AG04450 (cell line): ENCODE measurements at regions not wholly inside any gene's neighbourhood (a gene's known extent, or its start where the extent isn't known, plus 50 kb on each side); places are given as distances from the start of the nearest gene placed in this dataset.

ENCODE experiments used
- CTCF ChIA-PET: fragments of 300-600, 350-600 bp; formaldehyde crosslinking; extraction: SDS; loops from one replicate; lab custom pipeline; 2022; ENCODE audit warnings: antibody characterized with exemption, inconsistent platforms; lab: Charles Lee
- POLR2A ChIA-PET: fragments of 350-600 bp; formaldehyde crosslinking; extraction: SDS; loops from one replicate; lab custom pipeline; 2021; ENCODE audit warnings: antibody characterized with exemption, inconsistent platforms; lab: Yijun Ruan, JAX
- DNase-seq: peaks from one replicate; pipeline ENCODE4 v3.0.0-alpha.2; 2011; ENCODE audit warnings: low read depth, low spot score
- H3K27ac ChIP-seq: one replicate; pipeline ENCODE4 v1.5.1; 2012; ENCODE audit warnings: low read depth, low read length, control low read depth
- H3K27me3 ChIP-seq: one replicate; pipeline ENCODE4 v1.6.0; 2012; ENCODE audit warnings: low read length; ENCODE audit not compliant: control insufficient read depth, insufficient read depth
- H3K4me3 ChIP-seq: 2 replicates; pipeline ENCODE4 v1.5.1; 2011; ENCODE audit warnings: mild to moderate bottlenecking, low read depth, low read length, control low read depth
- H3K9me3 ChIP-seq: 2 replicates; pipeline ENCODE4 v1.5.1; 2012; ENCODE audit warnings: low read length; ENCODE audit not compliant: control insufficient read depth, insufficient read depth
- TF ChIP-seq, protein P1 (sequence below): IDR thresholded peaks from 2 replicates; pipeline ENCODE4 v1.5.1; 2011; ENCODE audit warnings: low read depth, low read length, control low read depth, inconsistent platforms

DNA sequence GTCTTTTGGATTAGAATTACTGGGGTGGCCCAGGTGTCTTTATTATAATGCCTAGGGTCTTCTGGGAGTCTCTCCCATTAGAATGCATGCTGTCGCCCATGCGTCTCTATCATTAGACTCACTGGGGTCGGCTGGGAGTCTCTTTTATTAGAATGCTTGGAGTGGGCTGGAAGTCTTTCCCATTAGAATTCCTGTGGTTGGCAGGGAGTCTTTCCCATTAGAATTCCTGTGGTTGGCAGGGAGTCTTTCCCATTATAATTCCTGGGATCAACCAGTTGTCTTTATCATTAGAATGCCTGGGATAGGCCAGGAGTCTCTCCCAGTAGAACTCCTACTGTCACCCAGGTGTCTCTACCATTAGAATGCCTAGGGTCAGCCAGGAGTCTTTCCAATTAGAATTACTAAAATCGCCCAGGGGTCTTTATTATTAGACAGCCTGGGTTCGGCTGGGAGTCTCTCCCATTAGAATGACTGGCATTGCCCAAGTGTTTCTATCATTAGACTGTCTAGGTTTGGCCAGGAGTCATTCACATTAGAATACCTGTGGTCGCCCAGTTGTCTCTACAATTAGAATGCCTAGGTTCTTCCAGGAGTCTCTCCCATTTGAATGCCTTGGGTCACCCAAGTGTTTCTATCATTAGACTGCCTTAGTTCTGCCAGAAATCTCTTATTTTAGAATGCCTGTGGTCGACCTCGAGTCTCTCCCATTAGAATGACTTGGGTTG is 1558.5 kb downstream of the UQCRFS1 start:
- no peak for DNase-seq
- CTCF ChIA-PET: no interaction called here

DNA sequence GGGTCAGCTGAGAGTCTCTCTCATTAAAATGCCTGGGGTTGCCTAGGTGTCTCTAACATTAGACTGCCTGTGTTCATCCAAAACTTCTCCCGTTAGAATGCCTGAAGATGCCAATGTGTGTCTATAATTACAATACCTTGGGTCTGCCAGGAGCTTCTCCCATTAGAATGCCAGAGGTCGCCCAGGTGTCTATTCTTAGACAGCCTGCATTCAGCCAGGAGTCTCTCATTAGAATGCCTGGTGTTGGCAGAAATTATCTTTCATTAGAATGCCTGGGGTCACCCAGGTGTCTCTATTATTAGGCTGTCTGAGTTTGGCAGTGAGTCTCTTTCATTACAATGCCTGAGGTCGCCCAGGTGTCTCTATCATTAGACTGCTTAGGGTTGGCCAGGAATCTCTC is 1560.2 kb downstream of the UQCRFS1 start:
- H3K27me3 ChIP-seq: no peaks in the 10 kb centered on the region
- TF ChIP-seq, protein P1, sequence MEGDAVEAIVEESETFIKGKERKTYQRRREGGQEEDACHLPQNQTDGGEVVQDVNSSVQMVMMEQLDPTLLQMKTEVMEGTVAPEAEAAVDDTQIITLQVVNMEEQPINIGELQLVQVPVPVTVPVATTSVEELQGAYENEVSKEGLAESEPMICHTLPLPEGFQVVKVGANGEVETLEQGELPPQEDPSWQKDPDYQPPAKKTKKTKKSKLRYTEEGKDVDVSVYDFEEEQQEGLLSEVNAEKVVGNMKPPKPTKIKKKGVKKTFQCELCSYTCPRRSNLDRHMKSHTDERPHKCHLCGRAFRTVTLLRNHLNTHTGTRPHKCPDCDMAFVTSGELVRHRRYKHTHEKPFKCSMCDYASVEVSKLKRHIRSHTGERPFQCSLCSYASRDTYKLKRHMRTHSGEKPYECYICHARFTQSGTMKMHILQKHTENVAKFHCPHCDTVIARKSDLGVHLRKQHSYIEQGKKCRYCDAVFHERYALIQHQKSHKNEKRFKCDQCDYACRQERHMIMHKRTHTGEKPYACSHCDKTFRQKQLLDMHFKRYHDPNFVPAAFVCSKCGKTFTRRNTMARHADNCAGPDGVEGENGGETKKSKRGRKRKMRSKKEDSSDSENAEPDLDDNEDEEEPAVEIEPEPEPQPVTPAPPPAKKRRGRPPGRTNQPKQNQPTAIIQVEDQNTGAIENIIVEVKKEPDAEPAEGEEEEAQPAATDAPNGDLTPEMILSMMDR: no peak
- ChIA-PET CTCF (no interaction called here), POLR2A (no interaction called here)
- H3K27ac ChIP-seq: no peak overlapping the region
- no peak overlapping the region for H3K4me3 ChIP-seq
- DNase-seq: no peak
- peaks cover 42% of the 10 kb centered on the region; the same call in 1 of the 2 replicates for H3K9me3 ChIP-seq

More for the DNA sequence above, 1558.5 kb downstream of the UQCRFS1 start:
- TF ChIP-seq, protein P1: no peak
- POLR2A ChIA-PET: no interaction called here
- H3K4me3 ChIP-seq: no peak overlapping the region
- H3K9me3 ChIP-seq: peaks cover 46% of the 10 kb centered on the region; the same call in 1 of the 2 replicates
- no peaks in the 10 kb centered on the region for H3K27me3 ChIP-seq
- H3K27ac ChIP-seq: no peak overlapping the region

DNA sequence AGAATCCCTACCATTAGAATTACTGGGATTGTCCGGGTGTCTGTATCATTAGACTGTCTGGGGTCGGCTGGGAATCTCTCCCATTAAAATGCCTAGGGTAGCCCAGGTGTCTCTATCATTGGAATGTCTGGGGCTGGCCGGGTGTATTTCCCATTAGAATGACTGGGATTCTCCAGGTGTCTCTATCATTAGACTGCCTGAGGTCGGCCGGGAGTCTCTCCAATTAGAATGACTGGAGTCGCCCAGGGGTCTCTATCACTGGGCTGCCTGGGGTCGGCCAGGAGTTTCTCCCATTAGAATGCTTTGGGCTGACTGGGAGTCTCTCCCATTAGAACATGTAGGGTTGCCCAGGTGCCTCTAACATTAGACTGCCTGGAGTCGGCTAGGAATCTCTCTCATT is 1560.7 kb downstream of the UQCRFS1 start:
- Histone ChIP-seq H3K4me3 (no peak overlapping the region), H3K9me3 (peaks cover 43% of the 10 kb centered on the region; the same call in 1 of the 2 replicates), H3K27me3 (no peaks in the 10 kb centered on the region), H3K27ac (no peak overlapping the region)
- POLR2A ChIA-PET: no interaction called here
- TF ChIP-seq, protein P1: no peak
- no peak for DNase-seq
- CTCF ChIA-PET: no interaction called here

DNA sequence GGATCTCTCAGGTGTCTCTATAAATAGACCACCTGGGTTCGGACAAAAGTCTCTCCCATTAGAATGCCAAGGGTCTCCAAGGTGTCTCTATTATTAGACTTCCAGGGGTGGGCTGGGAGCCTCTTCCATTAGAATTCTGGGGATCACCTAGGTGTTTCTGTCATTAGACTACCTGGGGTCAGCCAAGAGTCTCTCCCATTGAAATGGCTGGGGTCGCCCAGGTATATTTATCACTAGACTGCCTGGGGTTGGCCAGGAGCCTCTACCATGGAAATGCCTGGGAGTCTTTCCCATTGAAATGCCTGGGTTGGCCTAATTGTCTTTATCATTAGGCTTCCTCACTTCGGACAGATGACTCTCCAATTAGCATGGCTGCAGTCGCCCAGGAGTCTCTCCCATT is 1565.5 kb downstream of the UQCRFS1 start:
- Histone ChIP-seq H3K27me3 (no peaks in the 10 kb centered on the region), H3K9me3 (peaks cover 31% of the 10 kb centered on the region; the same call in 1 of the 2 replicates), H3K4me3 (no peak overlapping the region), H3K27ac (no peak overlapping the region)
- ChIA-PET CTCF (no interaction called here), POLR2A (no interaction called here)
- TF ChIP-seq, protein P1: no peak
- no peak for DNase-seq

DNA sequence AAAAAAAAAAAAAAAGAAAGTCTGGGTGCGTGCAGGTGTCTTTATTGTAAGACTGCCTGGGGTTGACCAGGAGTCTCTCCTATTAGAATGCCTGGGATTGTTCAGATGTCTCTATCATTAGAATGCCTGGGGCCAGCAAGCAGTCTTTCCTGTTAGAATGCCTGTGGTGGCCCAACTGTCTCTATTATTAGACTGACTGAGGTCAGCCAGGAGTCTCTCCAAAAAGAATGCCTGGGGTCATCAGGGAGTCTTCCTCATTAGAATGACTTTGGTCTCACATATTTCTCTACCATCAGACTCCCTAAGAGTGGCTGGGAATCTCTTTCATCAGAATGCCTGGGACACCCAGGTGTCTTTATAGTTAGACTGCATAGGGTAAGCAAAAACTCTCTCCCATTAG is 1577.5 kb downstream of the UQCRFS1 start:
- ChIA-PET POLR2A (no interaction called here), CTCF (no interaction called here)
- Histone ChIP-seq H3K9me3 (peaks cover 30% of the 10 kb centered on the region), H3K27ac (no peak overlapping the region), H3K4me3 (no peak overlapping the region), H3K27me3 (no peaks in the 10 kb centered on the region)
- TF ChIP-seq, protein P1: no peak
- DNase-seq: no peak
